ENCODE measurements at regions not wholly inside any gene's neighbourhood (a gene's known extent, or its start where the extent isn't known, plus 50 kb on each side); places are given as distances from the start of the nearest gene placed in this dataset.

DNA sequence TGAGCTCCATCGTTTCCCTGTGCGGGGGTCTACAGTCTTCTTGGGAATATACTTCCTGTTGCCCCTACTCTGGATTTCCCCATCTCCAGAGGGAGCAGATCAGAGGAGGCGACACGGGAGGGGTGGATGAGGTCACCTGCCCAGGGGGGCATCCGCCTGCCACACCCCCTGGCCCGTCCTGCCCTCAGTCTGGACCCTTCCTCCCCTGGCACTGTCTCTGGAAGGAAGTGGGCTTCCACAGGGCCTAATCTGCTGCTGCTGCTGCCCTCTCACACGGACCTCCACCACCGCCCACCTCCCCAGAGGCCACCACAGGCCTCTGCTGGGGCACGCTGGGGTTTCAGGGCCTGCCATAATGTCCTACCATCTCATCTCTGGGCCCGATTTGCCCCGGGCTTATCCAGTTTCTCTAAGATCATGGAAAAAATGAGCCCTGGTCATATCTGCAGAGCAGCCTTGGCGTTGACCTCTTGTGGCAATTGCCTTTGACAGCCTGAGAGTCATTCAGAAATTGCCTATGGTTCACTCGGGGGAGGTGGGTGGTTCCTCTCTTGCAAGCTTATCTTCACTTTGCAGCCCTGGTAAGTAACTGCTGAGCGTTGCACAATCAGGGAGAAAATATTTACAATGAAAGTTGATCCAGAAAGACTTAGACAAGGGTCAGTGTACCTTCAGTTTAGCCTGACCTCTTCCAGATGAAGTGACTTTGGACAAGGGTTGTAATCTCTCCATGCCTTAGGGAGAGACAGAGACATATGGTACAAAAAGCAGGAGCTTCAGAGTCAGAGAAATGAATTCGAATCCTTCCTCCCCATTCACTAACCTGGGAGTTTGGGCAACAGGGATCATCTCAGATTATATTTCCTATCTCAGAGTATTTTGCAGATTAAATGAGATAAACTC lies 252.4 kb downstream of the TOMM20 start:
- H3K4me3 ChIP-seq (ENCODE audit: low read depth, low read length, poor library complexity, severe bottlenecking): no peak overlapping the region
- no TSS peak for BruUV-seq (replicated peaks)
- intact Hi-C loops (cut with micrococcal nuclease; ENCODE audit: unreplicated experiment): no loop called here
- ChIA-PET CTCF (no interaction called here), POLR2A (ENCODE audit: low non-redundant PET) (no interaction called here)
- DNase-seq (ENCODE audit: low spot score): no peak
- TF ChIP-seq, protein P1, sequence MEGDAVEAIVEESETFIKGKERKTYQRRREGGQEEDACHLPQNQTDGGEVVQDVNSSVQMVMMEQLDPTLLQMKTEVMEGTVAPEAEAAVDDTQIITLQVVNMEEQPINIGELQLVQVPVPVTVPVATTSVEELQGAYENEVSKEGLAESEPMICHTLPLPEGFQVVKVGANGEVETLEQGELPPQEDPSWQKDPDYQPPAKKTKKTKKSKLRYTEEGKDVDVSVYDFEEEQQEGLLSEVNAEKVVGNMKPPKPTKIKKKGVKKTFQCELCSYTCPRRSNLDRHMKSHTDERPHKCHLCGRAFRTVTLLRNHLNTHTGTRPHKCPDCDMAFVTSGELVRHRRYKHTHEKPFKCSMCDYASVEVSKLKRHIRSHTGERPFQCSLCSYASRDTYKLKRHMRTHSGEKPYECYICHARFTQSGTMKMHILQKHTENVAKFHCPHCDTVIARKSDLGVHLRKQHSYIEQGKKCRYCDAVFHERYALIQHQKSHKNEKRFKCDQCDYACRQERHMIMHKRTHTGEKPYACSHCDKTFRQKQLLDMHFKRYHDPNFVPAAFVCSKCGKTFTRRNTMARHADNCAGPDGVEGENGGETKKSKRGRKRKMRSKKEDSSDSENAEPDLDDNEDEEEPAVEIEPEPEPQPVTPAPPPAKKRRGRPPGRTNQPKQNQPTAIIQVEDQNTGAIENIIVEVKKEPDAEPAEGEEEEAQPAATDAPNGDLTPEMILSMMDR (conservative IDR thresholded peaks at IDR 0.05; ENCODE audit: low read depth, low read length): no peak
- TF ChIP-seq EZH2 (IDR thresholded peaks at IDR 0.05; ENCODE audit: borderline replicate concordance, low read depth, low read length, poor library complexity, severe bottlenecking): no peak
- H3K36me3 ChIP-seq (ENCODE audit: insufficient read depth, low read length, poor library complexity, severe bottlenecking): no peaks in the 10 kb centered on the region
- H3K27ac ChIP-seq (ENCODE audit: low read depth, low read length, poor library complexity, severe bottlenecking): no peak overlapping the region
- no peaks in the 10 kb centered on the region for H3K4me1 ChIP-seq (ENCODE audit: insufficient read depth, low read length, poor library complexity, severe bottlenecking)
- no peaks in the 10 kb centered on the region for H3K27me3 ChIP-seq (replicated peaks; ENCODE audit: insufficient read depth, low read depth, low read length, poor library complexity)
- no peaks in the 10 kb centered on the region for H3K9me3 ChIP-seq (ENCODE audit: low read depth, low read length, poor library complexity, severe bottlenecking)

DNA sequence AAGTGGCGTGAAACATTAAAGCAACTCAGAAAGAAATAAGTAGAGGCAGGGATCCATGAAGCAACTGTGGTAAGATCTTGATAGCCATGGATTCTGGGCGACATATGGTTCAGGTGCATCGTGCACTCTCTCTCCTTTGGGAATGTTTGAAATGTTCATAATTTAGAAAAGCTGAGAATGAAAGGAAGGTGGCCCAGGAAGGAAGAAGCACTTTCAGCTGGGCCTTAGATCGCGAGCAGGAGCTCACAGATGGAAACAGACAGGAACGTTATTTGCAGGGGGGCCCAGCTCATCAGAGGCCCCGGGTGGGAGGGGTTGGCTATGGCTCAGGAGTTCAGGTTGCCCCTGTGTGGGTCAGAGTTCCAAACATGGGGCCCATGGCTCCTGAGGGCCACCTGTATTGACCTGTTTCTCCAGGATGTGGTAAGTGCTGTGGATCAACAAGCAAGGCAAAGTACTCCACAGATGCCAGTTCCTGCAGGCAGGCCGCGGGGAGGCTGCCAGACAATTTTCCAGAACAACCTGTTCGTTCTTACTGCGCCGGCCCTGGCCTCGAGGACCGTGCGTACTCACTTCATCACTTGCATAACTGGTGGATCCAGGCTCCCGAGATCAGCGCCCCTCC lies 253.2 kb downstream of the TOMM20 start:
- H3K4me3 ChIP-seq (ENCODE audit: low read depth, low read length, poor library complexity, severe bottlenecking): no peak overlapping the region
- H3K9me3 ChIP-seq (ENCODE audit: low read depth, low read length, poor library complexity, severe bottlenecking): no peaks in the 10 kb centered on the region
- BruUV-seq (replicated peaks): no TSS peak
- no peak overlapping the region for H3K27ac ChIP-seq (ENCODE audit: low read depth, low read length, poor library complexity, severe bottlenecking)
- ChIA-PET CTCF (no interaction called here), POLR2A (ENCODE audit: low non-redundant PET) (no interaction called here)
- DNase-seq (ENCODE audit: low spot score): no peak
- no peaks in the 10 kb centered on the region for H3K27me3 ChIP-seq (replicated peaks; ENCODE audit: insufficient read depth, low read depth, low read length, poor library complexity)
- TF ChIP-seq, protein P1 (conservative IDR thresholded peaks at IDR 0.05; ENCODE audit: low read depth, low read length): no peak
- no peak for TF ChIP-seq EZH2 (IDR thresholded peaks at IDR 0.05; ENCODE audit: borderline replicate concordance, low read depth, low read length, poor library complexity, severe bottlenecking)
- intact Hi-C loops (cut with micrococcal nuclease; ENCODE audit: unreplicated experiment): no loop called here
- H3K36me3 ChIP-seq (ENCODE audit: insufficient read depth, low read length, poor library complexity, severe bottlenecking): no peaks in the 10 kb centered on the region
- H3K4me1 ChIP-seq (ENCODE audit: insufficient read depth, low read length, poor library complexity, severe bottlenecking): no peaks in the 10 kb centered on the region

DNA sequence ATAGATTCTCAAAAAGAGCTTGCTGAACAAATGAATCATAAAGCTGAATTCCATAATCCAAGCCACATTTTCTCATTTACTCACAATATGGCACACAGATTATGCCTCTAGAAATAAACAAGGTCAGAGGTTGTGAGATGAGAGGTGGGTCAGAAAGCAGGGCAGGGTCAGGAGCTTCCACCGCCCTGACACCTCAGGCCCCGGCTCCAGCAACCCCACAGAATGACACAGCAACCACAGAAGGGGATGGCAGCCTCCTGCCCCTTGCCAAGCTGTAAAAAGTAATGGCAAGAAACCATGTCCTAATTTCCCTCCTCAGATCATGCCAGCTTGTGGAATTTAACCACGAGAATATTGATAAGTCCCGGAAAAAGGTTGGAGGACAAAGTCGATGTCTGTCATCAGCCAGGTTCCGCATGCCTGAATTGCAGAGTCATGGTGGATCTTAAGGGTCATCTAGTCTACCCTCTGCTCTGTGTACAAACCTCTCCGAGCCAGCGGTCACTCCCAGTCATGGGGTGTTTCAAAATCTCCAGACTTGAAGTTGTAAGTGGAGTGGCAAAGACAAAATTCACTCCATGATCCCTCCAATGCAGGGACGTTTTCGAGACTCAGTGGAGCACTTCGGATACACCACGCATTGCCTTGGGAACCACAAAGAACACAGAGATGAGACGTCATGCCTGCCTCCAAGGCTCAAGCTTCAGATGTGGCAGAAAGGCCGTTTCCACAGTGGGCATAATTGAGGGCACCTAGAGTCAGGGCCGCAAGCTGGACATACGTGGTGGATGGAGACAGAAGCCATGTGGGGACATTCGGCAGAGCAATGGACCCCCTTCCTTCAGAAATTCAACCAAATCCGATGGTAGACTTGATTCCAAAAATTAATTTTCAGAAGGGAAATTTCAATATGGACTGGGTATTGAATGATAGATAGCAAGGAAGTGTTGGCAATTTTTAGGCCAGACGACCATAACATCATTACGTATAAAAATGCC lies 254.0 kb downstream of the TOMM20 start:
- Histone ChIP-seq H3K36me3 (ENCODE audit: insufficient read depth, low read length, poor library complexity, severe bottlenecking) (no peaks in the 10 kb centered on the region), H3K4me3 (ENCODE audit: low read depth, low read length, poor library complexity, severe bottlenecking) (no peak overlapping the region), H3K27me3 (replicated peaks; ENCODE audit: insufficient read depth, low read depth, low read length, poor library complexity) (no peaks in the 10 kb centered on the region), H3K9me3 (ENCODE audit: low read depth, low read length, poor library complexity, severe bottlenecking) (no peaks in the 10 kb centered on the region), H3K27ac (ENCODE audit: low read depth, low read length, poor library complexity, severe bottlenecking) (no peak overlapping the region), H3K4me1 (ENCODE audit: insufficient read depth, low read length, poor library complexity, severe bottlenecking) (no peaks in the 10 kb centered on the region)
- CTCF ChIA-PET: no interaction called here
- no TSS peak for BruUV-seq (replicated peaks)
- no peak for DNase-seq (ENCODE audit: low spot score)
- intact Hi-C loops (cut with micrococcal nuclease; ENCODE audit: unreplicated experiment): no loop called here
- POLR2A ChIA-PET (ENCODE audit: low non-redundant PET): no interaction called here
- TF ChIP-seq, protein P1 (conservative IDR thresholded peaks at IDR 0.05; ENCODE audit: low read depth, low read length): no peak
- no peak for TF ChIP-seq EZH2 (IDR thresholded peaks at IDR 0.05; ENCODE audit: borderline replicate concordance, low read depth, low read length, poor library complexity, severe bottlenecking)
